ENCODE measurements at regions not wholly inside any gene's neighbourhood (a gene's known extent, or its start where the extent isn't known, plus 50 kb on each side); places are given as distances from the start of the nearest gene placed in this dataset.

DNA sequence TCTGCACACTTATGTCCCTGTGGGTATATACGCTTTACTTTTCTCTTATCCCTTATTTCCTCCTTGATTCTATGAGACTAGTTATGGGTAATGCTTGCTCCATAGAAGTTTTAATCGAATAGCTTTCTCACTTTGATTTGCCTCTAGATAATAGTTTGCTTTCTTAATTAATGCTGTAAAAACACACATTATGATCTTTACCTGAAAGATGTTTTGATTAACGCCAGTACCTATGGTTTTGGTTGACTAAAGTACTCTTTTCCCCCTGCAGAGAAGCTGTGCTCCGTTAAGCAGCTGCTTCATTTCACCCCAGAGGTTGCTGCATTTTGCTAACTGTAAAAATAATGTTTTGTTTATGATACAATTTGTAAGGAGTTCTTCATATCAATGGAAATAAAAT, 362.3 kb downstream of the FLRT2 start:
- peaks cover 0 to 4% (median 0%) of the 10 kb centered on the region in 4 donors for H3K9me3 ChIP-seq
- H3K27me3 ChIP-seq: no peaks in the 10 kb centered on the region
- ATAC-seq (no peak), DNase-seq (no peak), FAIRE-seq (no peak)
- no peak overlapping the region for H3K4me3 ChIP-seq
- intact Hi-C loops (cut with DNase I): no loop called here
- no peaks in the 10 kb centered on the region for H3K4me1 ChIP-seq
- no peaks in the 10 kb centered on the region for H3K36me3 ChIP-seq
- WGBS, 2 donors: 74 to 83% methylated on average over 4 of the region's 4 CpGs
- TF ChIP-seq, protein P1, sequence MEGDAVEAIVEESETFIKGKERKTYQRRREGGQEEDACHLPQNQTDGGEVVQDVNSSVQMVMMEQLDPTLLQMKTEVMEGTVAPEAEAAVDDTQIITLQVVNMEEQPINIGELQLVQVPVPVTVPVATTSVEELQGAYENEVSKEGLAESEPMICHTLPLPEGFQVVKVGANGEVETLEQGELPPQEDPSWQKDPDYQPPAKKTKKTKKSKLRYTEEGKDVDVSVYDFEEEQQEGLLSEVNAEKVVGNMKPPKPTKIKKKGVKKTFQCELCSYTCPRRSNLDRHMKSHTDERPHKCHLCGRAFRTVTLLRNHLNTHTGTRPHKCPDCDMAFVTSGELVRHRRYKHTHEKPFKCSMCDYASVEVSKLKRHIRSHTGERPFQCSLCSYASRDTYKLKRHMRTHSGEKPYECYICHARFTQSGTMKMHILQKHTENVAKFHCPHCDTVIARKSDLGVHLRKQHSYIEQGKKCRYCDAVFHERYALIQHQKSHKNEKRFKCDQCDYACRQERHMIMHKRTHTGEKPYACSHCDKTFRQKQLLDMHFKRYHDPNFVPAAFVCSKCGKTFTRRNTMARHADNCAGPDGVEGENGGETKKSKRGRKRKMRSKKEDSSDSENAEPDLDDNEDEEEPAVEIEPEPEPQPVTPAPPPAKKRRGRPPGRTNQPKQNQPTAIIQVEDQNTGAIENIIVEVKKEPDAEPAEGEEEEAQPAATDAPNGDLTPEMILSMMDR (IDR thresholded peaks at IDR 0.05): no peak
- no peak overlapping the region for H3K27ac ChIP-seq

DNA sequence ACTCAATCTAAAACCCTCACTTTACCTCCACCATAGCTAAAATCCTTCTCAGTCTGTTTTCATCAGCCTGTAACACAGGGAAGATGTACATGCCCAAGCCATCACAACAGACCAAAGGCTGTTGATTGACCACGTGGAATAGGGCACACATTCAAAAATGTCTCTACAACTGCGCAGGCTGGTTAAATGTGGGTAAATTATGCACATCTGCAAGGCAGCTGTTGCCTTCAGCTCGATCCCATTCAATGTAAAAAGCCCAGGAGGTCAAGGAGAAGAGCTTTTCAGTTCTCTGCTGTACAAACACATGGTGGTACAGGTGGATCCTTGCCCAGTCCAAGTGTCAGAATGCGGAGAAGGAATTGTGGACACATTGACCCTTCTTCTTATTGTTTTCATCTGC, 354.0 kb downstream of the FLRT2 start:
- no peaks in the 10 kb centered on the region for H3K36me3 ChIP-seq
- no peaks in the 10 kb centered on the region for H3K27me3 ChIP-seq
- DNase-seq (no peak), ATAC-seq (no peak), FAIRE-seq (no peak)
- no peak overlapping the region for H3K27ac ChIP-seq
- no peak overlapping the region for H3K4me3 ChIP-seq
- WGBS, 2 donors: 66 to 67% methylated on average over 4 of the region's 4 CpGs
- TF ChIP-seq, protein P1 (IDR thresholded peaks at IDR 0.05): no peak
- intact Hi-C loops (cut with DNase I): no loop called here
- H3K9me3 ChIP-seq: no peaks in the 10 kb centered on the region
- no peaks in the 10 kb centered on the region for H3K4me1 ChIP-seq

DNA sequence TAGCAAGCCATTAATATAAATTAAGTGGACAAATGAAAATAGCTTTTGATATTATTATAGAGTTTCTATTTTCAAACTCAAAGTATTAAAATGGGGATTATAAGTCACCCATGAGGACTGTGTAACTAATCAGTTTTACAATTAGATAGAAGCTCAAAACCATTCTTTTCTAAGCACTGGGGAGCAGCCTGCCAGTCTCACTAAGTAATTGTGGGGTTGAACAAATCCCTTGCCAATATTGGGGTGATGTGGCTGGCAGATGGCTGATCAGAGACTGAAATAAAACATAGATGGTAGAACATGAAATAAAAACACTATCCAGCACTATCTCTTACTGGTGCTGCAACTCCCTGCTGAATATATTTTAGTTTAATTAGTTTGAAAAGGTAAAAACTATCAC, 353.2 kb downstream of the FLRT2 start:
- DNase-seq: no peak
- no peaks in the 10 kb centered on the region for H3K4me1 ChIP-seq
- no peaks in the 10 kb centered on the region for H3K27me3 ChIP-seq
- FAIRE-seq: no peak
- TF ChIP-seq, protein P1 (IDR thresholded peaks at IDR 0.05): no peak
- H3K27ac ChIP-seq: no peak overlapping the region
- no peak overlapping the region for H3K4me3 ChIP-seq
- ATAC-seq: no peak
- H3K36me3 ChIP-seq: no peaks in the 10 kb centered on the region
- H3K9me3 ChIP-seq: no peaks in the 10 kb centered on the region
- intact Hi-C loops (cut with DNase I): no loop called here

DNA sequence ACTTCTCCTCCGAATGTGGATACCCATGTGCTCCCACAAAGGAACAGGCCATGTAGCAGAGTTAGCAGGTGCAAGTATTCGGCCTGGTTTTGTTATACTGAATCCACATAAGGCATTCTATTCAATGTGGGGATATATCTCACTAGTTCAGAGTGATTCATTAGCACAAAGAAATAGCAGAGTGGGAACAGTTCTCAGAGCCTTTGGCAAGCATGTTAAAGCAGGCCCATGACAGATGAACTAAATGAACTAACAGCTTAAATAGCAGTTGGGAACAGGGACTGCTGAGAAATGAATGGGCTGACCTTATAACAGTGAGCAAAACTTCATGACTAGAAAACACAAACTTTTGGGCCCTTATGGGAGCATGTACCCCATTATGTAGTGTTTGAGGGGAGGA, 352.0 kb downstream of the FLRT2 start:
- no peak for FAIRE-seq
- no peaks in the 10 kb centered on the region for H3K9me3 ChIP-seq
- intact Hi-C loops (cut with DNase I): no loop called here
- no peak for ATAC-seq
- no peak for DNase-seq
- H3K4me3 ChIP-seq: no peak overlapping the region
- no peaks in the 10 kb centered on the region for H3K4me1 ChIP-seq
- TF ChIP-seq, protein P1 (IDR thresholded peaks at IDR 0.05): no peak
- 80 to 87% methylated on average over 2 of the region's 2 CpGs for WGBS, 2 donors
- H3K36me3 ChIP-seq: no peaks in the 10 kb centered on the region
- no peaks in the 10 kb centered on the region for H3K27me3 ChIP-seq
- H3K27ac ChIP-seq: no peak overlapping the region

DNA sequence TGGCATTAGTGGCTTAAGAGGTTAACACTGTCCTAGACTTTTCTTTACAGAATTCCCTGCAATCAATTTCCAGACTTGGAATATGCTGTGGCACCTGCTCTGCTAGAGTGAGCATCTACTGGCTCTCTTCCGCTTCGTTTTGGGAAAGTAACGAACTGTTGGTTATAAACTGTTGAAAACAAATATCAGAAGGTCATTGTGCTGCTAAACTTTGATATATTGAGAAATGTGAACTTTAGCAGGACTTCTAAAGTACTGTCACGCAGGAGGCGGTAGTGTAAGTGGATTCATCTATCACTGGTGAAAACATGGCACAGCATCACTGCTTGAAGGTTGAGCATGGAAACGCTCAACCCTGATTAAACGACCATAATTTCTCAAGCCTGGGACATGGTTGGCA, 348.9 kb downstream of the FLRT2 start:
- FAIRE-seq: no peak
- H3K27me3 ChIP-seq: no peaks in the 10 kb centered on the region
- 76 to 84% methylated on average over 7 of the region's 7 CpGs for WGBS, 2 donors
- H3K4me1 ChIP-seq: no peaks in the 10 kb centered on the region
- no peak overlapping the region for H3K4me3 ChIP-seq
- no peak for DNase-seq
- intact Hi-C loops (cut with DNase I): no loop called here
- no peaks in the 10 kb centered on the region for H3K9me3 ChIP-seq
- no peak for ATAC-seq
- H3K27ac ChIP-seq: no peak overlapping the region
- H3K36me3 ChIP-seq: no peaks in the 10 kb centered on the region
- TF ChIP-seq, protein P1 (IDR thresholded peaks at IDR 0.05): no peak
